HEK293 (cell line): ENCODE measurements at regions not wholly inside any gene's neighbourhood (a gene's known extent, or its start where the extent isn't known, plus 50 kb on each side); places are given as distances from the start of the nearest gene placed in this dataset.

Experiments used
- KLF9 ChIP-seq: fragments of 450-650 bp; formaldehyde crosslinking; IDR thresholded peaks from 2 replicates; pipeline ENCODE4 v1.5.1; 2016; ENCODE audit warnings: missing biosample characterization, missing genetic modification characterization, low read depth
- PATZ1 ChIP-seq: fragments of 450-650 bp; formaldehyde crosslinking; IDR thresholded peaks from 2 replicates; pipeline ENCODE4 v1.5.1; 2016; ENCODE audit warnings: missing biosample characterization, missing genetic modification characterization
- REPIN1 ChIP-seq: fragments of 450-650 bp; formaldehyde crosslinking; IDR thresholded peaks from 2 replicates; pipeline ENCODE4 v1.5.1; 2017; ENCODE audit warnings: missing biosample characterization, missing genetic modification characterization, low read depth
- ZNF664 ChIP-seq: fragments of 450-650 bp; formaldehyde crosslinking; IDR thresholded peaks from 2 replicates; pipeline ENCODE4 v1.5.1; 2016; ENCODE audit warnings: missing biosample characterization, missing genetic modification characterization
- ZNF747 ChIP-seq: fragments of 450-650 bp; formaldehyde crosslinking; IDR thresholded peaks from 2 replicates; pipeline ENCODE4 v1.5.1; 2016; ENCODE audit warnings: missing biosample characterization, missing genetic modification characterization
- TF ChIP-seq, protein P1 (sequence below): fragments of 450-650 bp; formaldehyde crosslinking; IDR thresholded peaks from 2 replicates; pipeline ENCODE4 v1.5.1; 2016; ENCODE audit warnings: missing biosample characterization, missing genetic modification characterization, low read depth
- TF ChIP-seq, protein P2 (sequence below): fragments of 450-650 bp; formaldehyde crosslinking; IDR thresholded peaks from 2 replicates; pipeline ENCODE4 v1.5.1; 2016; ENCODE audit warnings: missing biosample characterization, missing genetic modification characterization
- TF ChIP-seq, protein P3 (sequence below): fragments of 450-650 bp; formaldehyde crosslinking; IDR thresholded peaks from 2 replicates; pipeline ENCODE4 v1.5.1; 2016; ENCODE audit warnings: missing biosample characterization, missing genetic modification characterization

GRCh38 chr16:80058214-80058613 lies 457.7 kb upstream of the MAF start:
- TF ChIP-seq, protein P1, sequence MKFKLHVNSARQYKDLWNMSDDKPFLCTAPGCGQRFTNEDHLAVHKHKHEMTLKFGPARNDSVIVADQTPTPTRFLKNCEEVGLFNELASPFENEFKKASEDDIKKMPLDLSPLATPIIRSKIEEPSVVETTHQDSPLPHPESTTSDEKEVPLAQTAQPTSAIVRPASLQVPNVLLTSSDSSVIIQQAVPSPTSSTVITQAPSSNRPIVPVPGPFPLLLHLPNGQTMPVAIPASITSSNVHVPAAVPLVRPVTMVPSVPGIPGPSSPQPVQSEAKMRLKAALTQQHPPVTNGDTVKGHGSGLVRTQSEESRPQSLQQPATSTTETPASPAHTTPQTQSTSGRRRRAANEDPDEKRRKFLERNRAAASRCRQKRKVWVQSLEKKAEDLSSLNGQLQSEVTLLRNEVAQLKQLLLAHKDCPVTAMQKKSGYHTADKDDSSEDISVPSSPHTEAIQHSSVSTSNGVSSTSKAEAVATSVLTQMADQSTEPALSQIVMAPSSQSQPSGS: no peak
- TF ChIP-seq, protein P2, sequence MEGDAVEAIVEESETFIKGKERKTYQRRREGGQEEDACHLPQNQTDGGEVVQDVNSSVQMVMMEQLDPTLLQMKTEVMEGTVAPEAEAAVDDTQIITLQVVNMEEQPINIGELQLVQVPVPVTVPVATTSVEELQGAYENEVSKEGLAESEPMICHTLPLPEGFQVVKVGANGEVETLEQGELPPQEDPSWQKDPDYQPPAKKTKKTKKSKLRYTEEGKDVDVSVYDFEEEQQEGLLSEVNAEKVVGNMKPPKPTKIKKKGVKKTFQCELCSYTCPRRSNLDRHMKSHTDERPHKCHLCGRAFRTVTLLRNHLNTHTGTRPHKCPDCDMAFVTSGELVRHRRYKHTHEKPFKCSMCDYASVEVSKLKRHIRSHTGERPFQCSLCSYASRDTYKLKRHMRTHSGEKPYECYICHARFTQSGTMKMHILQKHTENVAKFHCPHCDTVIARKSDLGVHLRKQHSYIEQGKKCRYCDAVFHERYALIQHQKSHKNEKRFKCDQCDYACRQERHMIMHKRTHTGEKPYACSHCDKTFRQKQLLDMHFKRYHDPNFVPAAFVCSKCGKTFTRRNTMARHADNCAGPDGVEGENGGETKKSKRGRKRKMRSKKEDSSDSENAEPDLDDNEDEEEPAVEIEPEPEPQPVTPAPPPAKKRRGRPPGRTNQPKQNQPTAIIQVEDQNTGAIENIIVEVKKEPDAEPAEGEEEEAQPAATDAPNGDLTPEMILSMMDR (tag by site-specific recombination): no peak
- TF ChIP-seq ZNF664 (tag by site-specific recombination) (no peak), KLF9 (tag by site-specific recombination) (no peak), REPIN1 (no peak), ZNF747 (tag by site-specific recombination) (no peak), PATZ1 (no peak)
- TF ChIP-seq, protein P3, sequence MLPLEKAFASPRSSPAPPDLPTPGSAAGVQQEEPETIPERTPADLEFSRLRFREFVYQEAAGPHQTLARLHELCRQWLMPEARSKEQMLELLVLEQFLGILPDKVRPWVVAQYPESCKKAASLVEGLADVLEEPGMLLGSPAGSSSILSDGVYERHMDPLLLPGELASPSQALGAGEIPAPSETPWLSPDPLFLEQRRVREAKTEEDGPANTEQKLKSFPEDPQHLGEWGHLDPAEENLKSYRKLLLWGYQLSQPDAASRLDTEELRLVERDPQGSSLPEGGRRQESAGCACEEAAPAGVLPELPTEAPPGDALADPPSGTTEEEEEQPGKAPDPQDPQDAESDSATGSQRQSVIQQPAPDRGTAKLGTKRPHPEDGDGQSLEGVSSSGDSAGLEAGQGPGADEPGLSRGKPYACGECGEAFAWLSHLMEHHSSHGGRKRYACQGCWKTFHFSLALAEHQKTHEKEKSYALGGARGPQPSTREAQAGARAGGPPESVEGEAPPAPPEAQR (tag by site-specific recombination): no peak
